Mesenchymal stem cell (in vitro differentiated cells and primary cell): ENCODE measurements at regions not wholly inside any gene's neighbourhood (a gene's known extent, or its start where the extent isn't known, plus 50 kb on each side); places are given as distances from the start of the nearest gene placed in this dataset.

Experiments
- DNase-seq: peaks from one replicate; pipeline ENCODE4 v3.0.0-alpha.2; 2013
- H2AFZ ChIP-seq: one replicate; pipeline ENCODE4 v1.6.1; 2013; ENCODE audit warnings: low read depth, mild to moderate bottlenecking, control low read depth, inconsistent platforms, low read length, moderate library complexity
- H2AK5ac ChIP-seq: 2 replicates; pipeline ENCODE4 v1.6.1; 2013; ENCODE audit warnings: low read length, moderate library complexity, mild to moderate bottlenecking, inconsistent platforms; ENCODE audit not compliant: severe bottlenecking
- H2BK120ac ChIP-seq: one replicate; pipeline ENCODE4 v1.6.1; 2013; ENCODE audit warnings: low read depth, mild to moderate bottlenecking, inconsistent platforms, low read length, moderate library complexity
- H2BK12ac ChIP-seq, 2 experiments: one replicate each; pipeline ENCODE4 v1.6.1; 2013; ENCODE audit warnings: inconsistent platforms in 2 of 2, low read length in 2 of 2, mild to moderate bottlenecking in 2 of 2, moderate library complexity in 2 of 2, control low read depth in 1 of 2
- H2BK15ac ChIP-seq: one replicate; pipeline ENCODE4 v1.6.1; 2013; ENCODE audit warnings: mild to moderate bottlenecking, low read depth, inconsistent platforms; ENCODE audit not compliant: poor library complexity, severe bottlenecking
- H2BK5ac ChIP-seq: 2 replicates; pipeline ENCODE4 v1.6.1; 2013; ENCODE audit warnings: low read depth, mild to moderate bottlenecking, low read length, control low read depth, inconsistent platforms; ENCODE audit not compliant: poor library complexity, severe bottlenecking
- H3K14ac ChIP-seq, 2 experiments: one replicate each; pipeline ENCODE4 v1.6.1; 2013; ENCODE audit warnings: inconsistent platforms in 2 of 2, low read length in 2 of 2, control low read depth in 1 of 2, mild to moderate bottlenecking in 1 of 2, moderate library complexity in 1 of 2
- H3K18ac ChIP-seq, 2 experiments: one replicate each; pipeline ENCODE4 v1.6.1; 2013; ENCODE audit warnings: inconsistent platforms in 2 of 2, low read length in 2 of 2, control low read depth in 1 of 2, low read depth in 1 of 2, mild to moderate bottlenecking in 1 of 2
- H3K23ac ChIP-seq, 2 experiments: one replicate each; pipeline ENCODE4 v1.6.1; 2013; ENCODE audit warnings: inconsistent platforms in 2 of 2, low read length in 2 of 2, mild to moderate bottlenecking in 2 of 2, moderate library complexity in 2 of 2, control low read depth in 1 of 2
- H3K27ac ChIP-seq: 2 replicates; pipeline ENCODE4 v1.5.1; 2013; ENCODE audit warnings: mild to moderate bottlenecking, moderate library complexity, low read length, control low read depth, inconsistent platforms; ENCODE audit not compliant: poor library complexity, severe bottlenecking
- H3K27me3 ChIP-seq, 2 experiments: 2 replicates each; pipeline versions ENCODE4 v1.6.1 to v1.7.0; 2013; ENCODE audit warnings: low read length in 2 of 2, mild to moderate bottlenecking in 2 of 2, moderate library complexity in 2 of 2, control low read depth in 1 of 2, inconsistent platforms in 1 of 2; ENCODE audit not compliant: control insufficient read depth in 1 of 2, insufficient read depth in 1 of 2
- H3K36me3 ChIP-seq, 2 experiments: 2 replicates each; pipeline versions ENCODE4 v1.6.1 to v1.7.0; 2013; ENCODE audit warnings: low read length in 2 of 2, control low read depth in 1 of 2, inconsistent platforms in 1 of 2, low read depth in 1 of 2, mild to moderate bottlenecking in 1 of 2; ENCODE audit not compliant: insufficient read depth in 2 of 2, control insufficient read depth in 1 of 2
- H3K4ac ChIP-seq, 2 experiments: one replicate each; pipeline ENCODE4 v1.6.1; 2013; ENCODE audit warnings: inconsistent platforms in 2 of 2, low read length in 2 of 2, mild to moderate bottlenecking in 2 of 2, moderate library complexity in 2 of 2, control low read depth in 1 of 2, low read depth in 1 of 2
- H3K4me1 ChIP-seq: 2 replicates; pipeline ENCODE4 v1.6.1; 2013; ENCODE audit warnings: low read depth, low read length, control low read depth; ENCODE audit not compliant: control insufficient read depth, insufficient read depth
- H3K4me2 ChIP-seq: 2 replicates; pipeline ENCODE4 v1.6.1; 2013; ENCODE audit warnings: low read length, mild to moderate bottlenecking, inconsistent platforms; ENCODE audit not compliant: poor library complexity, severe bottlenecking
- H3K4me3 ChIP-seq, 2 experiments: 2 replicates each; pipeline versions ENCODE4 v1.5.1 to v1.7.0; 2013; ENCODE audit warnings: low read length in 2 of 2, mild to moderate bottlenecking in 2 of 2, control low read depth in 1 of 2, low read depth in 1 of 2; ENCODE audit not compliant: insufficient read depth in 1 of 2
- H3K79me1 ChIP-seq: replicated peaks from 2 replicates; pipeline ENCODE4 v1.6.1; 2013; ENCODE audit warnings: mild to moderate bottlenecking, control low read depth, low read length, inconsistent platforms; ENCODE audit not compliant: poor library complexity, severe bottlenecking
- H3K9ac ChIP-seq: 2 replicates; pipeline ENCODE4 v1.7.0; 2013; ENCODE audit warnings: mild to moderate bottlenecking, low read length, moderate library complexity
- H3K9me3 ChIP-seq: 2 replicates; pipeline ENCODE4 v1.7.0; 2013; ENCODE audit warnings: mild to moderate bottlenecking, low read length; ENCODE audit not compliant: control insufficient read depth
- H4K8ac ChIP-seq: one replicate; pipeline ENCODE4 v1.6.1; 2013; ENCODE audit warnings: inconsistent platforms, mild to moderate bottlenecking, low read length, moderate library complexity
- H4K91ac ChIP-seq: one replicate; pipeline ENCODE4 v1.6.1; 2013; ENCODE audit warnings: mild to moderate bottlenecking, low read length, inconsistent platforms
- WGBS: methylation state at CpG from one replicate; pipeline ENCODE4 v1.1.7; 2013; ENCODE audit warnings: mixed read lengths; 5-methylcytosine and 5-hydroxymethylcytosine counted together

DNA sequence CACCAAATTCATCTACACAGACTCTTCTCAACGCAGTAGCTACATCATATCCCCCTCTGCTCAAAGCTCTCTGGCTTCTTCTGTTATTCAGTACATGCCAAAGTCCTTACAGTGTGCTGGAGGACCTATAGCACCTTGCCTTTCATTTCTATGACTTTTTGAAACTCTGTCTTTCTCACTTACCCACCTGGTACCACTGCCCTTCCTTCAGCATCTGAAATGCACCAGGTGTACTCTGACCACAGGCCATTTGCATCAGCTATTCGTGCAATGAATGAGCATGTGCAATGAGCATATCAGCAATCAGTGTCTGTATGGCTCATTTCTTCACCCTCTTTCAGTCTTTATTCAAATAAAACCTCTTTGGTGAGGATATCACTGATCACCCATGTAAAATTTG lies 399.9 kb downstream of the RAB28 start:
- Histone ChIP-seq H4K91ac (no peak overlapping the region), H3K9ac (no peak overlapping the region), H3K9me3 (peaks cover 17% of the 10 kb centered on the region), H3K18ac (no peak overlapping the region), H3K79me1 (no peaks in the 10 kb centered on the region), H3K36me3 (no peaks in the 10 kb centered on the region), H3K27ac (no peak overlapping the region), H4K8ac (no peak overlapping the region), H3K14ac (no peak overlapping the region), H3K23ac (no peak overlapping the region), H3K4me2 (no peak overlapping the region), H2BK15ac (no peak overlapping the region), H3K4me1 (no peaks in the 10 kb centered on the region), H3K4ac (no peak overlapping the region), H2AK5ac (no peak overlapping the region), H3K4me3 (no peak overlapping the region), H3K27me3 (no peaks in the 10 kb centered on the region), H2BK5ac (no peak overlapping the region), H2BK12ac (no peak overlapping the region), H2AFZ (no peak overlapping the region), H2BK120ac (no peak overlapping the region)
- no peak for DNase-seq
- 80% methylated on average over 2 of the region's 2 CpGs for WGBS

DNA sequence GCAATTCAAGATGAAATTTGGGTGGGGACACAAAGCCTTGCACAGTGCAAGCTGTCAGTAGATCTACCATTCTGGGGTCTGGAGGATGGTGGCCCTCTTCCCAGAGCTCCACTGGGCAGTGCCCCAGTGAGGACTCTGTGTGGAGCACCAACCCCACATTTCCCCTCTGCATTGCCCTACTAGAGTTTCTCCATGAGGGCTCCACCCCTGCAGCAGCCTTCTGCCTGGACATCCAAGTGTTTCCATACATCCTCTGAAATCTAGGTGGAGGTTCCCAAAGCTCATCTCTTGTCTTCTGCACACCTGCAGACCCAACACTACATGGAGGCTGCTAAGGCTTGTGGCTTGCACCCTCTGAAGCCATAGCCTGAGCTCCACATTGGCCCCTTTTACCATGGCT lies 402.3 kb downstream of the RAB28 start:
- H2AK5ac ChIP-seq: no peak overlapping the region
- no peak for DNase-seq
- H3K27me3 ChIP-seq: no peaks in the 10 kb centered on the region
- no peaks in the 10 kb centered on the region for H3K79me1 ChIP-seq
- no peak overlapping the region for H4K91ac ChIP-seq
- no peaks in the 10 kb centered on the region for H3K4me1 ChIP-seq
- H3K14ac ChIP-seq: no peak overlapping the region
- no peak overlapping the region for H3K9ac ChIP-seq
- H3K23ac ChIP-seq: no peak overlapping the region
- no peak overlapping the region for H3K4ac ChIP-seq
- peaks cover 17% of the 10 kb centered on the region for H3K9me3 ChIP-seq
- H2BK5ac ChIP-seq: no peak overlapping the region
- no peaks in the 10 kb centered on the region for H3K36me3 ChIP-seq
- no peak overlapping the region for H2BK120ac ChIP-seq
- no peak overlapping the region for H2BK15ac ChIP-seq
- H3K18ac ChIP-seq: no peak overlapping the region
- H4K8ac ChIP-seq: no peak overlapping the region
- no peak overlapping the region for H2BK12ac ChIP-seq
- no peak overlapping the region for H3K27ac ChIP-seq
- H3K4me2 ChIP-seq: no peak overlapping the region
- no peak overlapping the region for H3K4me3 ChIP-seq
- no peak overlapping the region for H2AFZ ChIP-seq

DNA sequence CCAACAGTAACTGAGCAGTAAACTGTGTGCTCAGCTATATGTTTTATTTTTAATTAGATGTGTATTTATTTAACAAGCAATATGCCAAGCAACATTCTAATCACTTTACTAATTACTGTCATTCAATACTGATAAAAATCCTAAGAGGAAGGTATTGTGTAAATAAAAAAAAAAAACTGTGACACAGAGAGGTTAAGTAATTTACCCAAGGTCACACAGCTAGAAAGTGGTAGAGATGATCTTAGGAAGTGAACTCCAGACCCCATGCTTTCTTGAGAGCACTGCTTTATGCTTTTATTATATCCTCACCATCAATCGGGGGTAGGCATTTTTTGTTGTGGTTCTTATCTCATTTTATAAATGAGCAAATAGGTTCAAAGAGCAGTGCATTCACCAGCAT lies 417.1 kb downstream of the RAB28 start:
- Histone ChIP-seq H3K27me3 (no peaks in the 10 kb centered on the region), H4K91ac (no peak overlapping the region), H3K36me3 (no peaks in the 10 kb centered on the region), H2AFZ (no peak overlapping the region), H2BK5ac (no peak overlapping the region), H3K4me1 (no peaks in the 10 kb centered on the region), H3K9me3 (no peaks in the 10 kb centered on the region), H3K79me1 (no peaks in the 10 kb centered on the region), H2AK5ac (no peak overlapping the region), H3K4me3 (no peak overlapping the region), H3K18ac (no peak overlapping the region), H2BK120ac (no peak overlapping the region), H3K14ac (no peak overlapping the region), H2BK12ac (no peak overlapping the region), H4K8ac (no peak overlapping the region), H3K4ac (no peak overlapping the region), H3K4me2 (no peak overlapping the region), H3K23ac (no peak overlapping the region), H3K9ac (no peak overlapping the region), H3K27ac (no peak overlapping the region), H2BK15ac (no peak overlapping the region)
- WGBS: no CpG with 5 or more reads among the region's 1 CpG
- no peak for DNase-seq

DNA sequence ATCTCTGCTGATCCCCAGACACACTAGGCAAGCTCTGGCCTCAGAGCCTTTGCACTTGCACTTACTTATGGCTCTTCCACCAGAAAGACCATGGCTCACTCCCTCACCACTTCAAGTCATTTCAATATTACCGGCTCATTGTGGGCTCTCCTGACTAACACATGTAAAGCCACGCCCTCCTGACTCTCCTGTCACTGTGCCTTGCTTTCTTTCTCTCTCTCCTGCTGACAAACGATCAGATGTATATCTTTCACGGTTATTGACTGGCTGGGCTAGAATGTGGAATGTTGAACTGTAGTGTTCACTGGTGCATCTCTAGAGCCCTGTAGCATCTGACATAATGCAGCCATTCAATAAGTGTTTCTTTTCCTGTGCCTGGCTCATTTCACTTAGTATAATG lies 425.1 kb downstream of the RAB28 start:
- no peak overlapping the region for H3K4ac ChIP-seq
- no peak overlapping the region for H2BK15ac ChIP-seq
- no peaks in the 10 kb centered on the region for H3K9me3 ChIP-seq
- H3K27me3 ChIP-seq: no peaks in the 10 kb centered on the region
- no peak overlapping the region for H2AK5ac ChIP-seq
- no peak overlapping the region for H3K4me3 ChIP-seq
- no peak overlapping the region for H3K14ac ChIP-seq
- no peak overlapping the region for H3K4me2 ChIP-seq
- H2BK120ac ChIP-seq: no peak overlapping the region
- DNase-seq: no peak
- H2BK5ac ChIP-seq: no peak overlapping the region
- no peak overlapping the region for H4K91ac ChIP-seq
- no peaks in the 10 kb centered on the region for H3K79me1 ChIP-seq
- H3K4me1 ChIP-seq: no peaks in the 10 kb centered on the region
- H3K23ac ChIP-seq: no peak overlapping the region
- H3K9ac ChIP-seq: no peak overlapping the region
- no peak overlapping the region for H2AFZ ChIP-seq
- no peak overlapping the region for H4K8ac ChIP-seq
- H3K18ac ChIP-seq: no peak overlapping the region
- H3K36me3 ChIP-seq: no peaks in the 10 kb centered on the region
- WGBS: 11% methylated on average over 1 of the region's 4 CpGs
- no peak overlapping the region for H2BK12ac ChIP-seq
- H3K27ac ChIP-seq: no peak overlapping the region
